IPS DF 19.7 (cell line): ENCODE measurements at regions not wholly inside any gene's neighbourhood (a gene's known extent, or its start where the extent isn't known, plus 50 kb on each side); places are given as distances from the start of the nearest gene placed in this dataset.
"Not testable (repeated sequence)": the region's sequence is repeated elsewhere in the genome, so short reads cannot be mapped to it uniquely, and the experiment has no call there.

ENCODE experiments used
- DNase-seq: peaks from one replicate; pipeline ENCODE4 v3.0.0-alpha.2; 2013; ENCODE audit warnings: low read depth, low spot score

DNA sequence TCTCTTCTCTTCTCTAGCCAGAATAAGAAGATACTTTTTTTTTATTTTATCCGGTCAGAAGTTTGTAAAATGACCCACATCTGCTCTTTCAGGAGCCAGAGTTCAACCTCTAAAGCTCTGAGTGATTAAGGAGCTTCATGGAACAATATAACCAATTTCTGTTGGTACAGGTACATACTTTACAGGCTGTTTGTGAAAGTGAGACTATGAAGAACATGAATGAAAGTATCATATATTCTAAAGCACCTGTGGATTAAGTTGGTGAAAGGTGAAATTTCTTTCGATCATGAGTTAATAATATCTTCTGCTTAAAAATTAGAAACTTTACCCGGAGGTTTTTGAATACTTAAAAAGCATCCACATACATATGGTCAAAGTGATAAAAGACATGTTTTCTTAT lies 65.2 kb downstream of the DMRT2 start:
- DNase-seq: no peak

GRCh38 chr9:1117439-1117838 lies 67.3 kb downstream of the DMRT2 start:
- DNase-seq: no peak

DNA sequence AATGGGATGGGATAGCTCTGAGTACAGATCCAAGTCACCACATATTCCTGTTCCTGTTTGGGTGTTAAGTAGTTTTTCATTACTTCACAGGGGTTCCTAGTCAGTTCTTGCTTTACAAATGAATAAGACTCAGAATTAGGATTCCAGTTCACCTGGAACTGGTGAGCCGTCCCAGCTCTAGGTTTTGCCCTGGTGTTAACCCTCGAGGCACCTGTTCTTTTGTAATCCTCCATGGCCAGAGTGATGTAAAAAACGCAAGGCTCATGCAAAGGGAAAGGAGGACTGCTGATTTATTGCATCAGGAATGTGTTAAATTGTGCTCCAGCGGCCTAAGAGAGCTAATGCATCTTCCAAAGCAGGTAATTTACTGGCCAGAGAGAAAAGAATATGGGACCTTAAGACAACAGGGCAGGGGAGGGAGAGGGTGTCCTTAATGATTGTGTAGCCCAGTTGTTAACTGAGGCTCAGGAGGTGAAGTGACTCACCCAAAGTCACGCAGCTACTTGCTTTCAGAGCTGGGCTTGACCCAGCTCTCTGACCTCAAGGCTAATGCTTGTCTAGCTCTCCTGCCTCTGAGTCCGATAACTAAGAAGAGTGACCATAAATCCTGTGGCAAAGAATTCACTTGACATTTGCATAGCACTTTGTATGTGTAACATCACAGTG lies 70.5 kb downstream of the DMRT2 start:
- no peak for DNase-seq

DNA sequence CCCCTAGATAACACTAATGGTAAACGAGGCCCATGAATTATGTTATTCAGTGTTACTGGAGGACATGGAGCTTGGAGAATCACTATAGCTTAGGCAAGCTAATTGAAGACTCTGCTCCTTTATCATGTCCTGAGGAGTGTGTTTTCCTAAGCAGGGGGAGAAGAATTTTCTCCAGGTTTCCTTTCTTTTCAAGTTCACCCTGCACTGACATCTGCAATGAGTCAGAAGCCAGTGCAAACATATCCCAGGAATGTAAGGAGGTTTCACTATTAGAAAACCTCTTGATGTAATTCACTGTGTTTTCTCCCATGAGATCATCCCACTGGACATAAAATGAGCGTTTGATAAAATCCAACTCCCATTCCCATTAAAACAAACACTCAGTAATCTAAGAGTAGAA lies 75.6 kb downstream of the DMRT2 start:
- DNase-seq: no peak

DNA sequence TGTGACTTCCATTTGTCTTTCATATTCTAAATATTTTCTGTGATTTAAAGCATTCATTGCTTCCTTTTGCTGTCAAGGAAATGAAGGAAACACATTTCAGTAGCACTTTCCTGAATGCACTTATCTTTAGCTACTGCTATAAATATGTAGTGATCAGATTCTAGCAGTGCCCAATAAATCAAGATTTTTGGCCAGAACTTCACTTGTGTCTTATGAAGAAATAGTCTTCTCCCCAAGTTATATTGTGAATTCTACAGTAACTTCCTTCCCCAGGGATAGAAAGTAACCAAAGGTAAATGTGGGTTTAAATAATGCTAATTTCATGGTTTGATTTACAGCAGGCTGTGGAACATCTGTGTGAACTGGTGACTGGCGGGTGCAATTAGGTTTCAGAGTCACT lies 77.9 kb downstream of the DMRT2 start:
- DNase-seq: no peak

DNA sequence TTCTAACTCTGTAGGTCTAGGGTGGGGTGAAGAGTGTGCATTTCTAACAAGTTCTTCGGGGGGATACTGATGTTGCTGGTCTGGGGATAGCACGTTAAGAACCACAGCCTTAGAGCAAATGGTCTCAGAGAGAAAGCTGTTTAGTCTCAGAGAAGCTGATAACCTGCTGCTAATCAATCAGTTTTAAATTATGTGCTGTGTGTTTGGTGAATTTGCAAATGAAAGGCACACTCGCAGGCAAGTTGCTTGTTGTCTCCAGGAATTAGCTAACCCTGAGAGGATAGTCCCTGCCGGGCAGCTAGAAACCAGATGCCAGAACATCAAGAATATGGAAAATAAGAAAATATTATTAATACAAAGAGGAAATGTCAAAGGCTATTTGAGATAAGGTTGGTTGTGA lies 79.2 kb downstream of the DMRT2 start:
- no peak for DNase-seq

GRCh38 chr9:1140057-1140456 lies 89.9 kb downstream of the DMRT2 start:
- no peak for DNase-seq

- no peak for DNase-seq
Measured at GRCh38 chr9:1151691-1152090, 101.5 kb downstream of the DMRT2 start.

DNA sequence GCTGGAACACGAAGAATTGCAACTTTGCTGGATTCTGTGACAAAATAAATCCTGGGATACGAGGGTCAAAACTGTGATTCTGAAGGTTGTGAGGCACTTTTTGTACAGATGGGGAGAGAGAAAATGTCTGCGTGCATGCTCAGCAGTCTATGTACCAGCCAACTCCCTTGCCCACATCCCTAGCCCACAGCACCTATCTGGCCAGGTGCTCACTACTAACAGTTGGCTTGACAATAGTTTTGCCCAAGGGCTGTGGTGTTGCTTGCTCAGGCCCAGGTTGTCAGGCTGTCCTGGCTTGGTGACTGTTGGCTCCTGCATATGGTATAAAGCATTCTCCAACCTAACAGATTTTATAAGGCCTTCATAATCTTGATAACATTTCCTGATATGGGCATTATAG lies 102.0 kb downstream of the DMRT2 start:
- no peak for DNase-seq

DNA sequence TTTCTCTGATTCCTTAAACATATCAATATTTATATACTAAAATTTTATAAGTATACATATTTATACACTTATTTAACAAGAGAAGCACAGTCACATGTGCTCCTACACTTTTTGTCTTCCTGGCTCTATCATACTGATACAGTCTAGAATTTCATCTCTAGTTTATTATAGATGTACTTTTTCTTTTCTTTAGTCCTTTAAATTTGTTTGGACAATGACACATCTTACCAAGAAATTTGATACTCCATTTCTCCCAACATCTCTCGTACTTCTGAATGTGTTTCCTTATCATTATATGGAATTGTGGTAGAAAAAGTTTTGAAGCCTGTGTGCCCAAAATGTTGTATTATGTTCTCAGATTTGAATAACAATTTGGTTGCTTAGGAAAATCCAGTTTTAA lies 104.6 kb downstream of the DMRT2 start:
- no peak for DNase-seq

GRCh38 chr9:1155602-1156001 lies 105.4 kb downstream of the DMRT2 start:
- DNase-seq: no peak

- DNase-seq: no peak
Measured at GRCh38 chr9:1156794-1157550, 106.8 kb downstream of the DMRT2 start.

DNA sequence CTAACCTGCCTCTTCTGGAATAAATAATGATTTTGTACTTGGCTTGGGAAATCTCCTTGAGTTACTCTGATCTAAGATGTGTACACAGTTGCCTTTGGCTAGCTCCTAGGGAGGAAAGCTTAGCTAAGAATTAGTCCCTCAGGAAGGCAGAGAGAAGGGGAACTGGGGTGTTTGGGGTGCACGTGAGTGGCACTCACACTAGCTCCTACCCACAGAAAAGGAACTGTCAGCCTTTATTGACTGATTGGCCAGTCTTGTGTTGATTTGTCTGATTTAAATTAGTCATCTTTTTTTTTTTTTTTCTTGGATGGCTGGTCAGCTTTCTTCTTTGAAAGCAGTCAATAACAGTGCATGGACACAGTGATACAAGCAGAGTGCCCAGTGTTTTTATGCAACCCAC lies 107.7 kb downstream of the DMRT2 start:
- no peak for DNase-seq

DNA sequence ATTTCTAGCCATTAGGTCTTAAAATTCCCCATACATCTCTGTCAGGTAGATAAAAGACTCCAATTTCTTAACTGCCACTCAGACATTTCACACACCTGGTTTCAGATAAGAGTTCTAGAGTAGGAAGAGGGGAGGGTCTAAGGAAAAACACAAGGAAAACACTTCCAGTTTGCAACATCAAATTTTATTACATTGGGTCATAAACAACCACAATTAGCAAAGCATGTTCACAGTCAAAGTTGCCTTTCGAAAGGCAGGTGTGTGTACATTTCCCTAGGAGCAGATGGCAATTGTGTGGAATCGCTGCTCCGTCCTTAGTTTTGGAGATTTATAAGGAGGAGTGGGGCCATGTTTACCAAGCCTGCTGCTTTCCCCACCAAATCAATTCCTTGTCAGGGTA lies 120.8 kb downstream of the DMRT2 start:
- no peak for DNase-seq

DNA sequence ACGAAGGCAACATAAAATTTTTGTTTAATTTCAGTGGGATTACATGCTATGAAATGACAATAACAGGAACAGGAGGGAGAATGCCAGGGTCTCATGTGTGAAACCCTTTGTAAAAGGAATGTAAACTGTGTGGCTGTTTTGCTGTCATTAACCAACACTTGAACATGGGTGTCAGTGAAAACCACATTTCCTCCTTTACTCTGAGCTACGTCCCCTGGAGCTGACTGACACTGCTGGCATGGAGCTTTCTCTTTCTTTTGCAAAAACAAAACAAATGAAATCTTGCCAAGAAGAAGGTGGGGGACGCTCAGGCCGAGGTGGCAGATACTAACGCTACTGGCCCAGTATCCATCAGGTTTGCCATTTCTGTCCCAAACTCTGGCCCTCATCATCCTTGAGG lies 121.4 kb downstream of the DMRT2 start:
- no peak for DNase-seq

DNA sequence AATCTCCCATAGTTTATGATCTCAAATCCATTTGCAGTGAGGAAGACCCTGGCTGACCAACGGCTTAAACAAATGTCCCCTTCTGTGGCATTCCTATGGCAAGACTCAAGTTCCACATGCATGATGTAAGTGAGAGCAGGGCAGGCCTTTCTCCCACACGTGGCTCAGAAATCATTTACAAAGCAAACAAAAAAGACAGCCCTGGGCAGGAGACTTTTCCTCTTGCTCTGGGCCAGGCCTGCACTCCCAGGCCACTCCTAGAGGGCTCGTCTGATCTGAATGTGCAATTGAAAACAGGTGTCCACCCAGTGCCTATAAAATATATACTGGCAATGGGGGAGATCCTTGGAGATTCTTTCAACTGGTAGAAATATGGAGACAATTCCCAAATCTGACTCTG lies 123.1 kb downstream of the DMRT2 start:
- DNase-seq: no peak

GRCh38 chr9:1173993-1174392 lies 123.8 kb downstream of the DMRT2 start:
- no peak for DNase-seq

- no peak for DNase-seq
Measured at GRCh38 chr9:1179366-1179765, 129.2 kb downstream of the DMRT2 start.

- DNase-seq: no peak
Measured at GRCh38 chr9:1184146-1184545, 134.0 kb downstream of the DMRT2 start.

- DNase-seq: not testable (repeated sequence)
Measured at GRCh38 chr9:1187137-1187536, 137.0 kb downstream of the DMRT2 start.

GRCh38 chr9:1195636-1196035 lies 145.5 kb downstream of the DMRT2 start:
- DNase-seq: not testable (repeated sequence)

DNA sequence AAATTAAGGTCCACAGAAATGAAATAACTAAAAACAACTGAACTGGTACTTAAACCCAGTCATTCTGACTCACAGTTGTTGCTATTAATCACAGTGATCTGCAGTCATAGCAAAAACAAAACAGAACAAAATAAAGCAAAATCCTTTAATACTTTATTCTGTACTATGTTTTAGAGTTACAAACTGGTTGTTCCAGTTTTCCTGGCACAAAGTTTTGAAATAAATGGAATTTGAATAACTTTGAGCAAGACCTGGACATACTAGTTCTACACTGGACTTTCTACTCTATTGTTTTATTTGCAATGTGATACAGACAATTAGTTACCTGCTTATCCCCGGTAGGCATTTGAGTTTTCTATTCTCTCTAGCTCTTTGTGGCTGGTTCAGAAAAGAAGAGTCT lies 147.9 kb downstream of the DMRT2 start:
- DNase-seq: no peak

- DNase-seq: no peak
Measured at GRCh38 chr9:1200847-1201251, 150.7 kb downstream of the DMRT2 start.

DNA sequence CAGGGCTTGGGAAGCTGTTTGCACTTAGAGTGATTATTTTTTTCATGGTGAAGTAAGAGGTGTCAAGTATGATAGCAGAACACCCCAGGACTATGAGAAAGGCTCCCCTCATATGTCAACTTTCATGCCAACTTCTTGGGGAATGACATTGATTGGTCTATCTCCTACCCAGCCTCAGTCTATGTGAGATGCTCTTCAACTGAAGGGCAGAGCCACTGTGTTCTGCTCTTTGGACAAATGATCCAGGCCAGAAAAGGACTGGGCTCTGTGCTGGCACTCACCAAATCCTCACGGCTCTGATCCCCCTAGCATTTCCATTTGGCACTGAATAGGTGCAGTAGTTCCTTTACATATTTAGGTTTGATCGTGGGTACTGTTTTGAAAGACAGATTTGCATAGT lies 151.1 kb downstream of the DMRT2 start:
- DNase-seq: no peak
